Esophagus squamous epithelium (tissue), 4 donors: ENCODE measurements at regions not wholly inside any gene's neighbourhood (a gene's known extent, or its start where the extent isn't known, plus 50 kb on each side); places are given as distances from the start of the nearest gene placed in this dataset.

ENCODE experiments used
- POLR2A ChIP-seq, 4 donors: fragments of 450-650 bp; IDR thresholded peaks; one replicate each; pipeline ENCODE4 v1.6.1; 2017; ENCODE audit warnings: antibody characterized with exemption in 4 of 4, mild to moderate bottlenecking in 4 of 4, moderate library complexity in 3 of 4
- TF ChIP-seq, protein P1 (sequence below), 6 experiments: fragments of 450-650 bp in 4 of 6; fragments of 200-600 bp in 2 of 6; sonication (generic) in 2 of 6; IDR thresholded peaks; one replicate each; pipeline ENCODE4 v1.5.1; 2016 to 2019; ENCODE audit warnings: antibody characterized with exemption in 6 of 6, mild to moderate bottlenecking in 4 of 6, moderate library complexity in 4 of 6

DNA sequence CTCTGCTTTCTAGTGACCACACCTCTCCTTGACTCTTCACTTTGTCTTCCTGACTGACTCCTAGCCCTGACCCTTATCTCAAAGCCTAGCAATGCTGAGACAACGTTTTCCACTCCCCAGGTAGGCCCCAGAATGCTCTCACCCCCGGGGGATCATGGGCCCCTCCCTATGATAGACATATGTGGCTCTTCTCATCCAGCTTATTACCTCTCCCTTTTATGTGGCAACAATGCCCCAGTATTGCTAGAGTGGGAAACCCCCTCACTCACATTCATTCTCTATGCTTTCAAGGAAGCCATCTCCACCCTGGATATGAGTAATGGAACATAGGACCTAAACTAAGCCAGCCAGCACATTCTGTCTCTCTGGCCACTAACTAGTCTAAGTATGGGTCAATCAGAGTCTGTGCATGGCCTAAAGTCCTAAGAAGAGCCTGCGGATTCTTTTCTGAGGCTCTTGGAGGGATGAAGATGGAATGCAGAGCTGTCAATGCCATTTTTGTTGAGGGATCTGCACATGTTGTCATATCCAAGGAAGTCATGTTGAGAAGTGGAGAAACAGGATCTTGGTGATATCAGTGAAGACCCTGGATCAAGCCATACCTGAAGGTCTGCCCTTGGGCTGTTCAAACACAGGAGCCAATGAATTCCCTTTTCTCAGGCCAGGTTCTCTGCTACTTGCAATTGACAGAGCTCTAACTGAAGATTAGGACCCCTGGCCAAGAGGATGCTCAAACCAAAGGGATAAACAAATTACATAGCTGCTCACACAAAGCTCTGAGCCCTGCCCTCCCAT is 79.8 kb upstream of the GRK3 start:
- TF ChIP-seq, protein P1, sequence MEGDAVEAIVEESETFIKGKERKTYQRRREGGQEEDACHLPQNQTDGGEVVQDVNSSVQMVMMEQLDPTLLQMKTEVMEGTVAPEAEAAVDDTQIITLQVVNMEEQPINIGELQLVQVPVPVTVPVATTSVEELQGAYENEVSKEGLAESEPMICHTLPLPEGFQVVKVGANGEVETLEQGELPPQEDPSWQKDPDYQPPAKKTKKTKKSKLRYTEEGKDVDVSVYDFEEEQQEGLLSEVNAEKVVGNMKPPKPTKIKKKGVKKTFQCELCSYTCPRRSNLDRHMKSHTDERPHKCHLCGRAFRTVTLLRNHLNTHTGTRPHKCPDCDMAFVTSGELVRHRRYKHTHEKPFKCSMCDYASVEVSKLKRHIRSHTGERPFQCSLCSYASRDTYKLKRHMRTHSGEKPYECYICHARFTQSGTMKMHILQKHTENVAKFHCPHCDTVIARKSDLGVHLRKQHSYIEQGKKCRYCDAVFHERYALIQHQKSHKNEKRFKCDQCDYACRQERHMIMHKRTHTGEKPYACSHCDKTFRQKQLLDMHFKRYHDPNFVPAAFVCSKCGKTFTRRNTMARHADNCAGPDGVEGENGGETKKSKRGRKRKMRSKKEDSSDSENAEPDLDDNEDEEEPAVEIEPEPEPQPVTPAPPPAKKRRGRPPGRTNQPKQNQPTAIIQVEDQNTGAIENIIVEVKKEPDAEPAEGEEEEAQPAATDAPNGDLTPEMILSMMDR (IDR thresholded peaks at IDR 0.05) = no peak
- TF ChIP-seq POLR2A (IDR thresholded peaks at IDR 0.05) = no peak
